SU-DHL-6 (cell line): ENCODE measurements at regions not wholly inside any gene's neighbourhood (a gene's known extent, or its start where the extent isn't known, plus 50 kb on each side); places are given as distances from the start of the nearest gene placed in this dataset.
"Not testable (repeated sequence)": the region's sequence is repeated elsewhere in the genome, so short reads cannot be mapped to it uniquely, and the experiment has no call there.

Experiments
- H2AFZ ChIP-seq: fragments of 200-600 bp; sonication (generic); 2 replicates; pipeline ENCODE4 v1.6.1; 2014; ENCODE audit warnings: low read depth, mild to moderate bottlenecking, moderate library complexity, mixed read lengths, antibody characterized with exemption, low read length; ENCODE audit not compliant: severe bottlenecking
- H3F3A ChIP-seq: fragments of 200-600 bp; shearing (Covaris generic); 2 replicates; pipeline ENCODE4 v1.6.0; 2016; ENCODE audit warnings: antibody characterized with exemption, mild to moderate bottlenecking; ENCODE audit not compliant: insufficient read depth
- H3K27ac ChIP-seq: fragments of 200-600 bp; sonication (generic); 2 replicates; pipeline ENCODE4 v1.5.1; 2016; ENCODE audit warnings: low read depth, mild to moderate bottlenecking, low read length, moderate library complexity, mixed read lengths
- H3K27me3 ChIP-seq: fragments of 200-600 bp; sonication (generic), shearing (Covaris generic); 2 replicates; pipeline ENCODE4 v1.6.0; 2014; ENCODE audit warnings: mild to moderate bottlenecking, low read length
- H3K36me3 ChIP-seq: fragments of 200-600 bp; sonication (generic); 2 replicates; pipeline ENCODE4 v1.6.1; 2014; ENCODE audit warnings: mild to moderate bottlenecking, low read length, mixed read lengths
- H3K4me2 ChIP-seq: fragments of 300-600, 200-600 bp; shearing (Covaris generic), sonication (generic); 2 replicates; pipeline ENCODE4 v1.6.0; 2014; ENCODE audit warnings: low read length, low read depth, mild to moderate bottlenecking; ENCODE audit not compliant: poor library complexity, severe bottlenecking
- H3K4me3 ChIP-seq: fragments of 200-600 bp; sonication (generic); 2 replicates; pipeline ENCODE4 v1.5.1; 2014; ENCODE audit warnings: antibody characterized with exemption, low read length, mild to moderate bottlenecking, mixed read lengths; ENCODE audit not compliant: insufficient read depth, poor library complexity, severe bottlenecking
- H3K79me2 ChIP-seq: fragments of 200-600 bp; sonication (generic); 2 replicates; pipeline ENCODE4 v1.6.1; 2014; ENCODE audit warnings: mild to moderate bottlenecking, low read length, moderate library complexity; ENCODE audit not compliant: insufficient read depth
- H3K9ac ChIP-seq: fragments of 200-600 bp; sonication (generic); 2 replicates; pipeline ENCODE4 v1.7.0; 2014; ENCODE audit warnings: mild to moderate bottlenecking, low read length
- H3K9me2 ChIP-seq: fragments of 200-600 bp; sonication (generic); replicated peaks from 2 replicates; pipeline ENCODE4 v1.6.1; 2014; ENCODE audit warnings: low read length; ENCODE audit not compliant: insufficient read depth
- H3K9me3 ChIP-seq: fragments of 200-600 bp; sonication (generic); 2 replicates; pipeline ENCODE4 v1.6.1; 2014; ENCODE audit warnings: low read length, mixed read lengths; ENCODE audit not compliant: insufficient read depth
- H4K20me1 ChIP-seq: fragments of 200-600 bp; sonication (generic); 2 replicates; pipeline ENCODE4 v1.6.1; 2014; ENCODE audit warnings: low read depth, mild to moderate bottlenecking, antibody characterized with exemption, low read length, moderate library complexity, mixed read lengths
- CTCF ChIP-seq: fragments of 200-600 bp; sonication (generic); IDR thresholded peaks from one replicate; pipeline ENCODE4 v1.5.1; 2017; ENCODE audit warnings: antibody characterized with exemption, mild to moderate bottlenecking, low read length, moderate library complexity; ENCODE audit not compliant: insufficient read depth, poor library complexity, severe bottlenecking
- EZH2phosphoT487 ChIP-seq: fragments of 200-600 bp; sonication (generic), shearing (Covaris generic); conservative IDR thresholded peaks from 2 replicates; pipeline ENCODE4 v1.6.1; 2018; ENCODE audit warnings: mild to moderate bottlenecking, antibody characterized with exemption, low read length, moderate library complexity, mixed read lengths

DNA sequence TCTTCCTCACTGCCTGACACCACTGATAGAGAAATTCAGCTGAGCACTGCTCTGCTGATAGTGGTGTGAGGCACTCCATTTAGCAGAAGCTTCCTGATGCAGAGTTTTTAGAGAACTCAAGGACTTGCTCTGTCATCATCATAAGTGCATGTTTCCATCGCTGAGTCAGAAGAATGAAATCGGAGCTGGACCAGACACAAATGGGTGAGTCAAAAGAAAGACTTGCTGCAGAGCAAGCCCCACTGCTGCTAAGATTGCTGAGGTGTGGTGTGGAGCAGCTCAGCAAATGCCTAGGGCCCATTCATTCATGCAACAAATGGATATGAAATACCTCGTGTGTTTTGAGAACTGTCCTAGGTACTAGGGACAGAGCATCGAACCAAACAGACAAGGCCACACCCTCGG, 410.2 kb upstream of the SLC30A5 start:
- H3K27me3 ChIP-seq = no peaks in the 10 kb centered on the region
- no peaks in the 10 kb centered on the region for H3K79me2 ChIP-seq
- no peak for TF ChIP-seq EZH2phosphoT487
- no peak for TF ChIP-seq CTCF
- H3K9me3 ChIP-seq = no peaks in the 10 kb centered on the region
- no peak overlapping the region for H3K4me3 ChIP-seq
- H3K36me3 ChIP-seq = no peaks in the 10 kb centered on the region
- no peaks in the 10 kb centered on the region for H3K9me2 ChIP-seq
- no peak overlapping the region for H3K27ac ChIP-seq
- no peak overlapping the region for H2AFZ ChIP-seq
- no peak overlapping the region for H3K4me2 ChIP-seq
- H3F3A ChIP-seq = no peaks in the 10 kb centered on the region
- H3K9ac ChIP-seq = no peak overlapping the region
- no peaks in the 10 kb centered on the region for H4K20me1 ChIP-seq

DNA sequence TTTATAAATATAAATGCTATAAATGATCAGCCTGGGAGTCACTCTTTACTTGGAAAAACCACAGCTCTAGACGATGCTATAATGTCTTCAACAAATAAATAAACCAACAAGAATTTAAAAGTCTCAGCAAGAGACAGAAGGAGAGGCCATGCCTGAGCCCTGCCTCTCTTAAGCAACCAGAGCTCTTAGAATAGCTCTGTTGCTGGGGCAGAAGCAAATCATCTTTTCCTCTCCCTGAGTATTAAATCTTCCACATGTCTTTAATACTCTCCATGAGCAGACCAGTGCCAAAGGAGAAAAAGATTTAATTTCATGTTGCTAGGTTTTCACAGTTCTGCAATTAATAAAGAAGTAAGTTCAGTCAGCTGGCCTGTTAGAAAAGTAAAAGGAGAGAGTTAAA, 408.0 kb upstream of the SLC30A5 start:
- no peaks in the 10 kb centered on the region for H3K36me3 ChIP-seq
- no peaks in the 10 kb centered on the region for H3K79me2 ChIP-seq
- no peak overlapping the region for H3K4me2 ChIP-seq
- H3K9ac ChIP-seq = no peak overlapping the region
- no peaks in the 10 kb centered on the region for H3K9me2 ChIP-seq
- TF ChIP-seq CTCF (no peak), EZH2phosphoT487 (no peak)
- H3K4me3 ChIP-seq = no peak overlapping the region
- H4K20me1 ChIP-seq = no peaks in the 10 kb centered on the region
- H3F3A ChIP-seq = no peaks in the 10 kb centered on the region
- no peaks in the 10 kb centered on the region for H3K9me3 ChIP-seq
- H3K27ac ChIP-seq = no peak overlapping the region
- no peaks in the 10 kb centered on the region for H3K27me3 ChIP-seq
- no peak overlapping the region for H2AFZ ChIP-seq

DNA sequence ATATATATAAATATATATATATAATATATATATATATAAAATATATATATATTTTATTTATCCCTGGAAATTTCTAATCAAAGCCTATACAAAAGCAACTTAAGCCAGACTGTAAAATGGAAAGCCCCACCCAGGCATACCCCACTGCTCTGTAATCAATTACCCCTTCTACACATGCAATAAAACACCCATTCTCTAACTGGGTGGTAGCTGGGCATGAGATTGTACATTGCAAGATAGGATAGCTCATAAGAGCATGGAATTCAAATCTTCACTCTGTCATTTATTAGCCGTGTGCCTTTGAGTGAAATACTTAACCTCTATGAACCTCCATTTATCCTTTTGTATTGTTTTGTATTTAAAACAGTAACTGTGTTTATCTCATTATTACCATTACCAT, 405.3 kb upstream of the SLC30A5 start:
- H3K9ac ChIP-seq = no peak overlapping the region
- TF ChIP-seq CTCF (no peak), EZH2phosphoT487 (no peak)
- H4K20me1 ChIP-seq = no peaks in the 10 kb centered on the region
- no peaks in the 10 kb centered on the region for H3K79me2 ChIP-seq
- no peaks in the 10 kb centered on the region for H3K27me3 ChIP-seq
- no peaks in the 10 kb centered on the region for H3K9me3 ChIP-seq
- H3K4me3 ChIP-seq = no peak overlapping the region
- H3K4me2 ChIP-seq = no peak overlapping the region
- no peak overlapping the region for H3K27ac ChIP-seq
- H3K36me3 ChIP-seq = no peaks in the 10 kb centered on the region
- no peaks in the 10 kb centered on the region for H3F3A ChIP-seq
- no peaks in the 10 kb centered on the region for H3K9me2 ChIP-seq
- H2AFZ ChIP-seq = no peak overlapping the region

- Histone ChIP-seq H3K4me2 (no peak overlapping the region), H3K79me2 (no peaks in the 10 kb centered on the region), H4K20me1 (no peaks in the 10 kb centered on the region), H3K9ac (no peak overlapping the region), H3K9me3 (no peaks in the 10 kb centered on the region), H3K9me2 (no peaks in the 10 kb centered on the region), H3K36me3 (no peaks in the 10 kb centered on the region), H3K27me3 (no peaks in the 10 kb centered on the region), H3K4me3 (no peak overlapping the region), H2AFZ (no peak overlapping the region), H3F3A (no peaks in the 10 kb centered on the region), H3K27ac (no peak overlapping the region)
- TF ChIP-seq EZH2phosphoT487 (no peak), CTCF (no peak)
Observed at GRCh38 chr5:68689010-68689409, 404.8 kb upstream of the SLC30A5 start.

- not testable (repeated sequence) for H2AFZ ChIP-seq
Observed at GRCh38 chr5:68691874-68692273, 401.9 kb upstream of the SLC30A5 start.

More at GRCh38 chr5:68691874-68692273, 401.9 kb upstream of the SLC30A5 start:
- not testable (repeated sequence) for H4K20me1 ChIP-seq, H3K4me2 ChIP-seq, H3K27me3 ChIP-seq, H3K79me2 ChIP-seq, H3K4me3 ChIP-seq, H3K9ac ChIP-seq, H3K27ac ChIP-seq, H3K9me3 ChIP-seq, H3F3A ChIP-seq, H3K36me3 ChIP-seq, H3K9me2 ChIP-seq
